Neural cell (in vitro differentiated cells): ENCODE measurements at regions not wholly inside any gene's neighbourhood (a gene's known extent, or its start where the extent isn't known, plus 50 kb on each side); places are given as distances from the start of the nearest gene placed in this dataset.

Experiments used
- H2AFZ ChIP-seq: fragments of 200-600, 300-800 bp; sonication (generic), shearing (Covaris generic); 2 replicates; pipeline ENCODE4 v1.6.0; 2014; ENCODE audit warnings: low read depth, mild to moderate bottlenecking, antibody characterized with exemption, low read length, moderate library complexity
- H3F3A ChIP-seq: fragments of 200-600 bp; shearing (Covaris generic); 2 replicates; pipeline ENCODE4 v1.6.1; 2016; ENCODE audit warnings: mild to moderate bottlenecking, moderate library complexity, mixed read lengths, antibody characterized with exemption, low read length; ENCODE audit not compliant: insufficient read depth, poor library complexity, severe bottlenecking
- H3K27ac ChIP-seq: fragments of 200-600, 300-800 bp; sonication (generic), shearing (Covaris generic); 2 replicates; pipeline ENCODE4 v1.5.1; 2014; ENCODE audit warnings: mild to moderate bottlenecking, low read length, moderate library complexity
- H3K27me3 ChIP-seq: fragments of 300-800, 200-600 bp; sonication (generic), shearing (Covaris generic); 2 replicates; pipeline ENCODE4 v1.6.0; 2014; ENCODE audit warnings: mild to moderate bottlenecking, low read depth, low read length, moderate library complexity; ENCODE audit not compliant: insufficient read depth
- H3K36me3 ChIP-seq: fragments of 300-800, 200-600 bp; sonication (generic), shearing (Covaris generic); 2 replicates; pipeline ENCODE4 v1.5.1; 2014; ENCODE audit warnings: mild to moderate bottlenecking, antibody characterized with exemption, low read length, moderate library complexity; ENCODE audit not compliant: insufficient read depth
- H3K4me2 ChIP-seq: fragments of 300-800, 200-600 bp; sonication (generic), shearing (Covaris generic); 2 replicates; pipeline ENCODE4 v1.6.0; 2014; ENCODE audit warnings: mild to moderate bottlenecking, low read length
- H3K4me3 ChIP-seq: fragments of 300-800, 200-600 bp; sonication (generic), shearing (Covaris generic); 2 replicates; pipeline ENCODE4 v1.5.1; 2014; ENCODE audit warnings: mild to moderate bottlenecking, low read length, moderate library complexity
- H3K79me2 ChIP-seq: fragments of 200-600 bp; shearing (Covaris generic); replicated peaks from 2 replicates; pipeline ENCODE4 v1.6.0; 2014; ENCODE audit warnings: mild to moderate bottlenecking, low read length, moderate library complexity; ENCODE audit not compliant: insufficient read depth
- H3K9ac ChIP-seq: fragments of 300-800, 200-600 bp; sonication (generic), shearing (Covaris generic); 2 replicates; pipeline ENCODE4 v1.6.1; 2016; ENCODE audit warnings: mild to moderate bottlenecking, low read length, mixed read lengths
- H3K9me2 ChIP-seq: fragments of 200-600 bp; shearing (Covaris generic); 2 replicates; pipeline ENCODE4 v1.6.1; 2016; ENCODE audit warnings: mild to moderate bottlenecking, low read length, mixed read lengths; ENCODE audit not compliant: insufficient read depth
- H3K9me3 ChIP-seq: fragments of 200-600, 300-800 bp; sonication (generic), shearing (Covaris generic); 2 replicates; pipeline ENCODE4 v1.6.1; 2016; ENCODE audit warnings: mild to moderate bottlenecking, mixed run types, low read length, moderate library complexity, mixed read lengths
- H4K20me1 ChIP-seq: fragments of 200-600 bp; shearing (Covaris generic); 2 replicates; pipeline ENCODE4 v1.6.1; 2016; ENCODE audit warnings: mild to moderate bottlenecking, mixed run types; ENCODE audit not compliant: insufficient read depth
- EP300 ChIP-seq: fragments of 450-650 bp; conservative IDR thresholded peaks from 2 replicates; pipeline ENCODE4 v1.6.1; 2014; ENCODE audit warnings: antibody characterized with exemption, mild to moderate bottlenecking, moderate library complexity; ENCODE audit not compliant: poor library complexity, severe bottlenecking
- EZH2 ChIP-seq: fragments of 200-600, 300-800 bp; shearing (Covaris generic), sonication (generic); IDR thresholded peaks from 2 replicates; pipeline ENCODE4 v1.6.1; 2014; ENCODE audit warnings: antibody characterized with exemption, low read length, borderline replicate concordance, mild to moderate bottlenecking; ENCODE audit not compliant: insufficient read depth, poor library complexity, severe bottlenecking
- MXI1 ChIP-seq: fragments of 450-650 bp; conservative IDR thresholded peaks from 2 replicates; pipeline ENCODE4 v1.6.1; 2014; ENCODE audit warnings: antibody characterized with exemption, mild to moderate bottlenecking; ENCODE audit not compliant: poor library complexity, severe bottlenecking
- RAD21 ChIP-seq: fragments of 450-650 bp; conservative IDR thresholded peaks from 2 replicates; pipeline ENCODE4 v1.6.1; 2014; ENCODE audit warnings: antibody characterized with exemption, mild to moderate bottlenecking, moderate library complexity
- REST ChIP-seq: IDR thresholded peaks from 2 replicates; pipeline ENCODE4 v1.6.1; 2012; ENCODE audit warnings: borderline replicate concordance
- SMC3 ChIP-seq: fragments of 450-650 bp; conservative IDR thresholded peaks from 2 replicates; pipeline ENCODE4 v1.6.1; 2014; ENCODE audit warnings: antibody characterized with exemption, mild to moderate bottlenecking, moderate library complexity; ENCODE audit not compliant: poor library complexity
- TAF1 ChIP-seq: IDR thresholded peaks from 2 replicates; pipeline ENCODE4 v1.6.1; 2012; ENCODE audit warnings: low read depth
- TF ChIP-seq, protein P1 (sequence below): fragments of 450-650 bp; IDR thresholded peaks from 2 replicates; pipeline ENCODE4 v1.5.1; 2014; ENCODE audit warnings: antibody characterized with exemption, mild to moderate bottlenecking, moderate library complexity; ENCODE audit not compliant: poor library complexity, severe bottlenecking

DNA sequence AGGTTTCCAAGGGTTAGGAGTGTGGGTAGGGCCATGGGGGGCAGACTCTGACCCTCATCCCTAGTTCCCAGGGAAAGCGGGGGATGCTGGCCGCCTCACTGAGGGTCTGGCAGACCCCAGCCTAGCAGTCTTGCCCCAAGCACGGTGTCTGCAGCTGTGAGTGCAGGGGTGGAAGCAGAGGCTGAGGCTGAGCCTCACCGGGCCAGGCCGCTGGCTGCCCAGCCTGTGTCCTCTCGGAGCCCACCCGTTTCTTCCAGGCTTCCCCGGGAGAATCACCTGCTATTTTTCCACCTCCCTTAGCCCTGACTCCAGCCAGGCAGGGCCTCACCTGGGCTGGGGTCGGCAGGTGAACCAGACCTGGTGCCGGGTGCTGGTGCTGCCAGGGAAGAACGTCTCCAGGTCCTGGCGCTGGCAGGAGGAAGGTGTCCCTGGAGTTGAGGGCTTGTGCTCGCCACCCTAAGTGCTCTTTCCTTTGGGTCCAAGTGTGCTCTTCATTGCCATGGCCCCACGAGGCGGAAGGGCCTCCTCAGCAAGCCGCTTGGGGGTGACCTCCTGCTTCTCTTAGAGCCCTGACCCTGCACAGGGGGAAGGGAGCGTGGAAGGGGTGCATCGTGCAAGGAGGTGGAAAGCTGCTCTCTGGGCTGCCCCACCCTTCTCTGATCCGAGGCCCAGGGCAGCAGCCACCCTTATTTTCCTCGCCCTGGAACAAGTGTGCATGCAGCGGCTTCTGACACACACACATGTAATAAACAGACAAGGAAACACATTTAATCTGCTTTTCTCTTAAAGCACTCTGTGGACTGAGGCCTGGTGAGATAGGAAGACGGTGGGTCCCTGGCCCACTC, 112.7 kb downstream of the FAM53A start:
- Histone ChIP-seq H3F3A (no peaks in the 10 kb centered on the region), H3K9ac (peak overlapping the region; percentile 48), H3K9me2 (no peaks in the 10 kb centered on the region), H3K36me3 (no peaks in the 10 kb centered on the region), H2AFZ (no peak overlapping the region), H3K27me3 (no peaks in the 10 kb centered on the region), H3K27ac (peak overlapping the region; percentile 54), H3K4me3 (no peak overlapping the region), H3K79me2 (no peaks in the 10 kb centered on the region), H3K9me3 (no peaks in the 10 kb centered on the region), H4K20me1 (no peaks in the 10 kb centered on the region), H3K4me2 (no peak overlapping the region)
- TF ChIP-seq EZH2 = no peak
- no peak for TF ChIP-seq MXI1
- TF ChIP-seq TAF1 = no peak
- TF ChIP-seq SMC3 = no peak
- TF ChIP-seq EP300 = no peak
- TF ChIP-seq, protein P1, sequence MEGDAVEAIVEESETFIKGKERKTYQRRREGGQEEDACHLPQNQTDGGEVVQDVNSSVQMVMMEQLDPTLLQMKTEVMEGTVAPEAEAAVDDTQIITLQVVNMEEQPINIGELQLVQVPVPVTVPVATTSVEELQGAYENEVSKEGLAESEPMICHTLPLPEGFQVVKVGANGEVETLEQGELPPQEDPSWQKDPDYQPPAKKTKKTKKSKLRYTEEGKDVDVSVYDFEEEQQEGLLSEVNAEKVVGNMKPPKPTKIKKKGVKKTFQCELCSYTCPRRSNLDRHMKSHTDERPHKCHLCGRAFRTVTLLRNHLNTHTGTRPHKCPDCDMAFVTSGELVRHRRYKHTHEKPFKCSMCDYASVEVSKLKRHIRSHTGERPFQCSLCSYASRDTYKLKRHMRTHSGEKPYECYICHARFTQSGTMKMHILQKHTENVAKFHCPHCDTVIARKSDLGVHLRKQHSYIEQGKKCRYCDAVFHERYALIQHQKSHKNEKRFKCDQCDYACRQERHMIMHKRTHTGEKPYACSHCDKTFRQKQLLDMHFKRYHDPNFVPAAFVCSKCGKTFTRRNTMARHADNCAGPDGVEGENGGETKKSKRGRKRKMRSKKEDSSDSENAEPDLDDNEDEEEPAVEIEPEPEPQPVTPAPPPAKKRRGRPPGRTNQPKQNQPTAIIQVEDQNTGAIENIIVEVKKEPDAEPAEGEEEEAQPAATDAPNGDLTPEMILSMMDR = no peak
- TF ChIP-seq REST = no peak

DNA sequence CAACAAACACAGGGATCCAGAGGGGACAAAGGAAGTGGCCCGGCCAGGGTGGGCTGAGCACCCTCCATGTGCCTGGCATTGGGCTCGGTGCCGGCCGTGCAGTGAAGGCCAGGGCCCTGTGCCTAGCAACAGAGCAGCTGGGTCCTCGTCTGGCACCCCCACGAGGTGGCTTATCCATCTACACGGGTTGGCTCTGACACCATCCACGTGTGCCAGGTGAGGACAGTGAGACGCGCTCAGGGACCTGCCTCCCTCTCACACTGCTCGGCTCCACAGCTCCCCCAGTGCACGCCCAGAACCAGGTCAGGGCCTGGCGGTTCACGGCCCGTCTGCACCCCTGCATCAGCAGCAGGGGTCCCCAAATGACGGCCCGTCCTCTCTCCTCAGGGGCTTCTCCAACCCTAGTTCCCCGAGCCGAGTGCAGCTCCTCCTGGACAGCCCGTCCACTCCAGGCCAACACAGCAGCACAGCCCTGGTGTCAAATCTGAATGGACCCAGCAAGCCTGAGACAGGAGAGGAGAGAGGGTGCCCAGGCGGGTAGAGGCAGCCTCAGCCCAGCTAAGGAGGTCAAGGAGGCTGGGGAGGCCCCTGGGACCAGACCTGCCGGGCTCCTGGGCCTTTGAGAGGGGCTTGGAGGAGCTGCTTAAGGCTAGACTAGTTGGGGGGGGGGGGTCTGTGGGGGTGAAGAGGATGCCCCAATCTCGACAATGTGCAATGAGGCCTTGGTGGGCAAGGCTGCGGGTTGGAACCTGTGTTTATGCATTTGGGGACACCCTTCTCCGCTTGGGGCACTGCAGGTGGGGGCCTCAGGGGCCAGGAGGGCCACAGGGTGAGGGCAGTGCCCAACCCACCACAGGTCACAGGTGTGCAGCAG, 113.6 kb downstream of the FAM53A start:
- no peaks in the 10 kb centered on the region for H3F3A ChIP-seq
- H3K9ac ChIP-seq = peak overlapping the region; percentile 48
- TF ChIP-seq EZH2 (no peak), REST (no peak), EP300 (no peak), RAD21 (no peak), MXI1 (no peak), TAF1 (no peak)
- TF ChIP-seq, protein P1 = no peak
- no peak overlapping the region for H2AFZ ChIP-seq
- H3K79me2 ChIP-seq = no peaks in the 10 kb centered on the region
- no peaks in the 10 kb centered on the region for H3K36me3 ChIP-seq
- H3K4me2 ChIP-seq = no peak overlapping the region
- H3K9me2 ChIP-seq = no peaks in the 10 kb centered on the region
- no peaks in the 10 kb centered on the region for H4K20me1 ChIP-seq
- H3K4me3 ChIP-seq = no peak overlapping the region
- H3K9me3 ChIP-seq = no peaks in the 10 kb centered on the region
- H3K27me3 ChIP-seq = no peaks in the 10 kb centered on the region
- no peak overlapping the region for H3K27ac ChIP-seq
